DND-41 (cell line): ENCODE measurements at regions not wholly inside any gene's neighbourhood (a gene's known extent, or its start where the extent isn't known, plus 50 kb on each side); places are given as distances from the start of the nearest gene placed in this dataset.

Experiments
- ATAC-seq: fragments of 200-7000 bp; cut with Tn5 transposase; 3 replicates; pipeline ENCODE4 v1.9.1; 2021; ENCODE audit warnings: low read depth; ENCODE audit not compliant: insufficient read depth
- DNase-seq: peaks from one replicate; pipeline ENCODE4 v3.0.0-alpha.2; 2020
- H2AFZ ChIP-seq: 2 replicates; pipeline ENCODE4 v1.6.0; 2012; ENCODE audit warnings: low read depth, low read length
- H3K27ac ChIP-seq: 2 replicates; pipeline ENCODE4 v1.5.1; 2012; ENCODE audit warnings: low read length, inconsistent platforms
- H3K27me3 ChIP-seq: fragments of 200-600 bp; sonication (generic); 2 replicates; pipeline ENCODE4 v1.6.0; 2012; ENCODE audit warnings: low read length, mild to moderate bottlenecking, inconsistent platforms; ENCODE audit not compliant: insufficient read depth, poor library complexity
- H3K36me3 ChIP-seq: 2 replicates; pipeline ENCODE4 v1.5.1; 2012; ENCODE audit warnings: low read length, inconsistent platforms; ENCODE audit not compliant: insufficient read depth
- H3K4me1 ChIP-seq: 2 replicates; pipeline ENCODE4 v1.5.1; 2012; ENCODE audit warnings: mild to moderate bottlenecking, low read length; ENCODE audit not compliant: insufficient read depth
- H3K4me2 ChIP-seq: 2 replicates; pipeline ENCODE4 v1.6.0; 2012; ENCODE audit warnings: mild to moderate bottlenecking, moderate library complexity, low read length, inconsistent platforms; ENCODE audit not compliant: insufficient read depth
- H3K4me3 ChIP-seq, 2 experiments: fragments of 200-600 bp in 1 of 2; shearing (Covaris generic) in 1 of 2; 2 replicates each; pipeline ENCODE4 v1.5.1; 2012 to 2016; ENCODE audit warnings: inconsistent platforms in 2 of 2, low read length in 2 of 2, mild to moderate bottlenecking in 2 of 2, low read depth in 1 of 2, moderate library complexity in 1 of 2
- H3K79me2 ChIP-seq: 2 replicates; pipeline ENCODE4 v1.6.0; 2012; ENCODE audit warnings: low read length, inconsistent platforms; ENCODE audit not compliant: insufficient read depth
- H3K9ac ChIP-seq: 2 replicates; pipeline ENCODE4 v1.6.0; 2012; ENCODE audit warnings: low read depth, mild to moderate bottlenecking, inconsistent platforms, low read length, moderate library complexity
- H3K9me3 ChIP-seq: 2 replicates; pipeline ENCODE4 v1.5.1; 2012; ENCODE audit warnings: low read length, moderate library complexity, mild to moderate bottlenecking, inconsistent platforms; ENCODE audit not compliant: insufficient read depth, severe bottlenecking
- H4K20me1 ChIP-seq: 2 replicates; pipeline ENCODE4 v1.6.0; 2012; ENCODE audit warnings: low read length; ENCODE audit not compliant: insufficient read depth
- CTCF ChIP-seq: IDR thresholded peaks from 2 replicates; pipeline ENCODE4 v1.5.1; 2012; ENCODE audit warnings: borderline replicate concordance, low read length, moderate library complexity, mild to moderate bottlenecking; ENCODE audit not compliant: poor library complexity, severe bottlenecking; ENCODE audit errors: extremely low read depth
- EZH2 ChIP-seq: IDR thresholded peaks from 3 replicates; pipeline ENCODE4 v1.6.1; 2012; ENCODE audit warnings: borderline replicate concordance, low read depth, mild to moderate bottlenecking, moderate library complexity, low read length, inconsistent platforms; ENCODE audit not compliant: severe bottlenecking

GRCh38 chr6:51502996-51503395, 584.4 kb downstream of the PKHD1 start:
- Histone ChIP-seq H3K4me3 (no peak overlapping the region), H4K20me1 (no peaks in the 10 kb centered on the region), H3K9me3 (peaks cover 3% of the 10 kb centered on the region), H3K36me3 (no peaks in the 10 kb centered on the region), H3K4me2 (no peak overlapping the region), H3K9ac (no peak overlapping the region), H3K27me3 (no peaks in the 10 kb centered on the region), H3K79me2 (no peaks in the 10 kb centered on the region), H3K4me1 (no peaks in the 10 kb centered on the region), H3K27ac (no peak overlapping the region), H2AFZ (no peak overlapping the region; the same call in 1 of the 2 replicates)
- DNase-seq (no peak), ATAC-seq (no peak)
- TF ChIP-seq CTCF (no peak), EZH2 (no peak)

DNA sequence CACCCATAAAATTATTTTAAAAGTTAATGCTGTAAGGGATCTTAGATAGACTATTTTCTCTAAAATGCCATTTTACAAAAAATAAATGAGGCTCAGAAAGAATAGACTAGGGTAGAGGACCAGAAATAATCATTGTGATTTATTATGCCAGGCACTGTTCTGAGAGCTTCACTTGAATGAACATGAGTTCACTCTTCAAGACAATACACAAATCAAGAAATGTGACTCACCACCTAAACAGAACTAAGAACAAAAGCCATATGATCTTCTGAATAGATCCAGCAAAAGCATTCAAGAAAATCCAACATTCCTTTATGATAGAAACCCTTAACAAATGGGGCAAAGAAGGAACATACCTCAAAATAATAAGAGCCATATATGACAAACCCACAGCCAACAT, 582.0 kb downstream of the PKHD1 start:
- Histone ChIP-seq H3K9ac (no peak overlapping the region), H3K4me1 (no peaks in the 10 kb centered on the region), H3K9me3 (peaks cover 3% of the 10 kb centered on the region), H2AFZ (no peak overlapping the region), H3K36me3 (no peaks in the 10 kb centered on the region), H3K4me2 (no peak overlapping the region), H4K20me1 (no peaks in the 10 kb centered on the region), H3K4me3 (no peak overlapping the region), H3K27ac (no peak overlapping the region), H3K27me3 (no peaks in the 10 kb centered on the region), H3K79me2 (no peaks in the 10 kb centered on the region)
- DNase-seq: no peak
- no peak for ATAC-seq
- no peak for TF ChIP-seq EZH2
- no peak for TF ChIP-seq CTCF

DNA sequence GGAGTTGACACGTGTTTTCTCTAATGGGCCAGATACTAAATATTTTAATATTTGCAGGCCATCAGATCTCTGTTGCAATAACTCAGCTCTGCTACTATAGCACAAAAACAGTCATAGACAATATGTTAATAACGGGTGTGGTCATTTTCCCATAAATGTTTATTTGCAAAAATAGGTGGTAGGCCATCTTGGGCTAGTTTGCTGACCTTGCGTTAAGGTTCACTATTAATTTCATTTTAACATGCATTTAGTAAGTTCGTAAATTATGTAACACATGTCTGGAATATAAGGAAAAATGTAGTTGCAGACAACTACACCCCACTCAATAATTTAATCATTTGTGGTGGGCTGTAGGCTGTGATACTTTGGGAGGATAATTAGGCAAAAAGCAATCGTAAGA, 577.8 kb downstream of the PKHD1 start:
- no peak for TF ChIP-seq EZH2
- Histone ChIP-seq H3K9ac (no peak overlapping the region), H4K20me1 (no peaks in the 10 kb centered on the region), H3K79me2 (no peaks in the 10 kb centered on the region), H3K27ac (no peak overlapping the region), H3K9me3 (peaks cover 3% of the 10 kb centered on the region), H3K27me3 (no peaks in the 10 kb centered on the region), H3K4me3 (no peak overlapping the region), H3K36me3 (no peaks in the 10 kb centered on the region), H2AFZ (no peak overlapping the region), H3K4me2 (no peak overlapping the region), H3K4me1 (no peaks in the 10 kb centered on the region)
- DNase-seq: no peak
- no peak for ATAC-seq

GRCh38 chr6:51511081-51511480, 576.3 kb downstream of the PKHD1 start:
- Histone ChIP-seq H3K27me3 (no peaks in the 10 kb centered on the region), H3K36me3 (no peaks in the 10 kb centered on the region), H3K79me2 (no peaks in the 10 kb centered on the region), H3K4me3 (no peak overlapping the region), H3K9me3 (peaks cover 3% of the 10 kb centered on the region), H3K9ac (no peak overlapping the region), H3K4me1 (no peaks in the 10 kb centered on the region), H4K20me1 (no peaks in the 10 kb centered on the region), H3K4me2 (no peak overlapping the region), H2AFZ (no peak overlapping the region), H3K27ac (no peak overlapping the region)
- ATAC-seq (no peak), DNase-seq (no peak)
- TF ChIP-seq EZH2: no peak
- TF ChIP-seq CTCF: no peak
